Glutamatergic neuron (in vitro differentiated cells): ENCODE measurements at regions not wholly inside any gene's neighbourhood (a gene's known extent, or its start where the extent isn't known, plus 50 kb on each side); places are given as distances from the start of the nearest gene placed in this dataset.

Experiments used
- DNase-seq: peaks from one replicate; pipeline ENCODE4 v3.0.0; 2022
- H3K27ac Mint-ChIP-seq: one replicate; pipeline ENCODE4 v1.8.0; 2020; ENCODE audit warnings: mild to moderate bottlenecking, mixed read lengths, inconsistent platforms; ENCODE audit not compliant: unreplicated experiment
- H3K27me3 Mint-ChIP-seq: one replicate; pipeline ENCODE4 v1.8.0; 2020; ENCODE audit warnings: mild to moderate bottlenecking, moderate library complexity, mixed read lengths, inconsistent platforms; ENCODE audit not compliant: unreplicated experiment
- H3K36me3 Mint-ChIP-seq: one replicate; pipeline ENCODE4 v1.8.0; 2020; ENCODE audit warnings: mild to moderate bottlenecking, mixed read lengths, inconsistent platforms; ENCODE audit not compliant: unreplicated experiment
- H3K4me1 Mint-ChIP-seq: one replicate; pipeline ENCODE4 v1.8.0; 2020; ENCODE audit warnings: mild to moderate bottlenecking, low read depth, mixed read lengths, inconsistent platforms; ENCODE audit not compliant: unreplicated experiment
- H3K4me3 Mint-ChIP-seq: one replicate; pipeline ENCODE4 v1.8.0; 2020; ENCODE audit warnings: mild to moderate bottlenecking, mixed read lengths, inconsistent platforms; ENCODE audit not compliant: unreplicated experiment
- H3K9me3 Mint-ChIP-seq: one replicate; pipeline ENCODE4 v1.8.0; 2020; ENCODE audit warnings: mild to moderate bottlenecking, moderate library complexity, mixed read lengths, inconsistent platforms; ENCODE audit not compliant: unreplicated experiment
- CTCF ChIP-seq: fragments of 200-600 bp; sonication (generic); IDR thresholded peaks from one replicate; pipeline ENCODE4 v1.5.0; 2021; ENCODE audit not compliant: partially characterized antibody, unreplicated experiment

DNA sequence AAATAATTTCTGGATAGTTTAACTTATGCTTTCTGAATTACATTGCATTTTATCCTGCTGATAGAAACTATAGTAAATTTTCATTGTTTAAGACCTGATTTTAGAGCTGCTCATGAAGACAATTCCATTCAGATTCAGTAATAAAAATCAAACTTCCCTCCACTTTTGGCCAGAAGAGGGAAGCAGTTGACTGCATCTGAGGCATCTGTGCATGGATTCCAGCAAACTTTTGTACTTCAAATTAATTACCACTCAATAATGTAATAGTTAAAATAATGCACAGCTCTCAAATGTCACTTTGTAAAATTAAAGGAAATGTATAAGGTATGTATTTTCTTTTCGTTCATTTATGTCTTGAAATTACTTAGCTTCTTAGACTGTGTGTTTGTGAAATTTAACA lies 64.2 kb upstream of the SLC35B3 start:
- TF ChIP-seq CTCF, result no peak
- Mint-ChIP-seq H3K9me3 (no peaks in the 10 kb centered on the region), H3K36me3 (no peaks in the 10 kb centered on the region), H3K4me1 (no peaks in the 10 kb centered on the region), H3K27ac (no peak overlapping the region), H3K27me3 (peaks cover 1% of the 10 kb centered on the region), H3K4me3 (no peak overlapping the region)
- no peak for DNase-seq

- Mint-ChIP-seq H3K27ac (no peak overlapping the region), H3K4me1 (no peaks in the 10 kb centered on the region), H3K4me3 (no peak overlapping the region), H3K27me3 (peaks cover 1% of the 10 kb centered on the region), H3K36me3 (no peaks in the 10 kb centered on the region), H3K9me3 (no peaks in the 10 kb centered on the region)
- no peak for DNase-seq
- no peak for TF ChIP-seq CTCF
Measured at GRCh38 chr6:8494730-8495129, 59.4 kb upstream of the SLC35B3 start.

DNA sequence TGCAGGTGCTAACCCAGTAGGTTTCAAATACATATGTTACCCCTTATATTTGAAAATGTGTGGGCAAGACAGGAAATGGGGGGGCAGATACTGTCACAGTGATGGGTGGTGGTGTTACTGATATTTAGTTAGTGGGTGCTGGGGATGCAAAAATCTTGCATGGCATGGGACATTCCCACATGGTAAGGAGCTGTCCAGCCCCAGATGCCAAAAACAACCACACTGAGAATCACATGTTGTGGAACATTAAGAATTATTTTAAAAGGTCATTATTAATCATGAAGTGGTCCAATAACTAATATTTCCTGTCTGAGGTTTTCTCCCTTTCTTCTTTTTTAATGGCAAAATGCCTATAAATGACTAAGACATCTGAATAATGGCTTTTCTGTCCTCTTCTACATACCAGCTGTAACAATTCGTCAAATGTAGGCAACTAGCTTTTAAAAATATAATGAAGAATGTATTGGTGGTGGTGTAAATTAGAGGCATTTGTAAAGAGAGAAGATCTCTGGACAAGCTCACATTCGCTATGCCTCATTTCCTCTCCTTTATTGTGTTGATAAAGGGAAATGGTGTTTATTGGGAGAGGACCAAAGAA lies 57.3 kb upstream of the SLC35B3 start:
- no peak for DNase-seq
- Mint-ChIP-seq H3K36me3 (no peaks in the 10 kb centered on the region), H3K9me3 (no peaks in the 10 kb centered on the region), H3K4me3 (no peak overlapping the region), H3K27me3 (peaks cover 1% of the 10 kb centered on the region), H3K27ac (no peak overlapping the region), H3K4me1 (no peaks in the 10 kb centered on the region)
- TF ChIP-seq CTCF, result no peak
